HCT116 (cell line): ENCODE measurements at regions not wholly inside any gene's neighbourhood (a gene's known extent, or its start where the extent isn't known, plus 50 kb on each side); places are given as distances from the start of the nearest gene placed in this dataset.
"Not testable (repeated sequence)": the region's sequence is repeated elsewhere in the genome, so short reads cannot be mapped to it uniquely, and the experiment has no call there.

Experiments used
- ATAC-seq: fragments of 200-7000 bp; cut with Tn5 transposase; 2 replicates; pipeline ENCODE4 v1.9.1; 2020; ENCODE audit warnings: mild to moderate bottlenecking, moderate library complexity
- BruUV-seq: library from RNA; stranded (reverse); fragments of 400-500 nt; replicated peaks from 2 replicates; lab custom pipeline; 2021; lab: Mats Ljungman, UMichigan
- CTCF ChIA-PET: fragments of 300-600 bp; sonication (Branson Sonifier 250); formaldehyde crosslinking; loops from one replicate; lab custom pipeline; 2021; ENCODE audit warnings: antibody characterized with exemption; lab: Charles Lee
- POLR2A ChIA-PET: fragments of 300-600, 350-600 bp; sonication (Branson Sonifier 250); formaldehyde crosslinking; loops from one replicate; lab custom pipeline; 2021; ENCODE audit warnings: antibody characterized with exemption; lab: Charles Lee
- RAD21 ChIA-PET, 2 experiments: fragments of 300-600 bp; sonication (Branson Sonifier 250); formaldehyde crosslinking; loops; one replicate each; lab custom pipeline; 2023; ENCODE audit warnings: low total read pairs in 2 of 2; ENCODE audit not compliant: uncharacterized antibody in 2 of 2, unreplicated experiment in 2 of 2, low non-redundant PET in 1 of 2; lab: Charles Lee
- DNase-seq: peaks from one replicate; pipeline ENCODE4 v3.0.0-alpha.2; 2010; ENCODE audit warnings: low read depth, low spot score
- H2AFZ ChIP-seq: fragments of 200-600 bp; shearing (Covaris generic), sonication (generic); 2 replicates; pipeline ENCODE4 v1.6.1; 2017; ENCODE audit warnings: low read depth, mixed run types, mixed read lengths, antibody characterized with exemption, low read length; ENCODE audit not compliant: poor library complexity, severe bottlenecking
- H3K27ac ChIP-seq: 2 replicates; pipeline ENCODE4 v1.5.1; 2012; ENCODE audit warnings: low read depth, low read length
- H3K27me3 ChIP-seq: fragments of 200-600 bp; sonication (generic); 2 replicates; pipeline ENCODE4 v1.6.1; 2016; ENCODE audit warnings: mixed run types, low read length, mixed read lengths; ENCODE audit not compliant: insufficient read depth
- H3K36me3 ChIP-seq, 2 experiments: fragments of 200-500 bp in 1 of 2; fragments of 200-600 bp in 1 of 2; sonication (Bioruptor generic) in 1 of 2; sonication (generic) in 1 of 2; 2 replicates each; pipeline versions ENCODE4 v1.5.1 to v1.6.1; 2014 to 2016; ENCODE audit warnings: low read length in 2 of 2, inconsistent platforms in 1 of 2, mixed read lengths in 1 of 2, mixed run types in 1 of 2; ENCODE audit not compliant: insufficient read depth in 2 of 2, control insufficient read depth in 1 of 2
- H3K4me1 ChIP-seq, 2 experiments: fragments of 200-600 bp in 1 of 2; sonication (generic) in 1 of 2; 2 replicates each; pipeline versions ENCODE4 v1.5.1 to v1.6.1; 2012 to 2017; ENCODE audit warnings: low read length in 2 of 2, inconsistent platforms in 1 of 2, mild to moderate bottlenecking in 1 of 2, mixed read lengths in 1 of 2, mixed run types in 1 of 2, moderate library complexity in 1 of 2; ENCODE audit not compliant: insufficient read depth in 2 of 2, control insufficient read depth in 1 of 2
- H3K4me2 ChIP-seq: fragments of 200-600 bp; sonication (generic); 2 replicates; pipeline ENCODE4 v1.6.1; 2017; ENCODE audit warnings: mixed run types, low read length, mixed read lengths
- H3K4me3 ChIP-seq, 2 experiments: fragments of 200-600 bp in 1 of 2; sonication (generic) in 1 of 2; replicated peaks in 1 of 2; 2 replicates each; pipeline ENCODE4 v1.5.1; 2011 to 2016; ENCODE audit warnings: low read length in 2 of 2, control low read depth in 1 of 2, low read depth in 1 of 2, mild to moderate bottlenecking in 1 of 2, mixed read lengths in 1 of 2, mixed run types in 1 of 2
- H3K79me2 ChIP-seq: fragments of 200-600 bp; sonication (generic); 2 replicates; pipeline ENCODE4 v1.6.1; 2017; ENCODE audit warnings: mild to moderate bottlenecking, mixed run types, low read length, moderate library complexity, mixed read lengths; ENCODE audit not compliant: insufficient read depth
- H3K9ac ChIP-seq: fragments of 200-600 bp; sonication (generic); 2 replicates; pipeline ENCODE4 v1.6.1; 2016; ENCODE audit warnings: low read length, mixed read lengths
- H3K9me2 ChIP-seq: fragments of 200-600 bp; sonication (generic), shearing (Covaris generic); 2 replicates; pipeline ENCODE4 v1.6.1; 2017; ENCODE audit warnings: mixed run types, mild to moderate bottlenecking, moderate library complexity; ENCODE audit not compliant: insufficient read depth
- H3K9me3 ChIP-seq, 2 experiments: fragments of 200-500 bp in 1 of 2; fragments of 200-600 bp in 1 of 2; sonication (Bioruptor generic) in 1 of 2; sonication (generic) in 1 of 2; 2 replicates each; pipeline ENCODE4 v1.6.1; 2014 to 2017; ENCODE audit warnings: low read length in 2 of 2, mixed read lengths in 2 of 2, inconsistent platforms in 1 of 2, low read depth in 1 of 2, mild to moderate bottlenecking in 1 of 2, mixed run types in 1 of 2, moderate library complexity in 1 of 2; ENCODE audit not compliant: control insufficient read depth in 1 of 2, insufficient read depth in 1 of 2
- H4K20me1 ChIP-seq: fragments of 200-600 bp; sonication (generic), shearing (Covaris generic); 2 replicates; pipeline ENCODE4 v1.6.1; 2017; ENCODE audit warnings: mixed run types, mild to moderate bottlenecking, moderate library complexity; ENCODE audit not compliant: insufficient read depth
- YY1 ChIP-seq: IDR thresholded peaks from 2 replicates; pipeline ENCODE4 v1.6.1; 2011; ENCODE audit warnings: low read length, low read depth, moderate library complexity, mild to moderate bottlenecking; ENCODE audit not compliant: insufficient replicate concordance; ENCODE audit errors: extremely low read depth
- ZNF274 ChIP-seq: fragments of 200-500 bp; sonication (Bioruptor generic); IDR thresholded peaks from 2 replicates; pipeline ENCODE4 v1.6.1; 2014; ENCODE audit warnings: mild to moderate bottlenecking, low read depth, low read length, inconsistent platforms
- intact Hi-C: fragments of 100-400 bp; cut with micrococcal nuclease; formaldehyde crosslinking; loops from 2 replicates; pipeline ENCODE4 v1.10.0; 2022

- Histone ChIP-seq H3K4me2 (no peak overlapping the region), H3K9ac (no peak overlapping the region), H3K36me3 (no peaks in the 10 kb centered on the region), H3K9me2 (no peaks in the 10 kb centered on the region), H3K27me3 (no peaks in the 10 kb centered on the region), H3K4me3 (no peak overlapping the region), H3K4me1 (no peaks in the 10 kb centered on the region), H3K79me2 (no peaks in the 10 kb centered on the region), H3K9me3 (peaks cover 4 to 7% of the 10 kb centered on the region in 2 experiments; a peak in 1 of 4 replicates), H4K20me1 (no peaks in the 10 kb centered on the region), H2AFZ (no peak overlapping the region), H3K27ac (no peak overlapping the region)
- intact Hi-C loops = no loop called here
- no peak for TF ChIP-seq ZNF274
- no peak for TF ChIP-seq YY1
- DNase-seq = no peak
- ChIA-PET RAD21 (no interaction called here), CTCF (no interaction called here), POLR2A (no interaction called here)
- ATAC-seq = no peak
- no TSS peak for BruUV-seq
Measured at GRCh38 chr16:64667334-64667877, 454.5 kb downstream of the CDH11 start.

- H4K20me1 ChIP-seq, ATAC-seq, H3K4me1 ChIP-seq, H3K27me3 ChIP-seq, H3K79me2 ChIP-seq, H3K9me2 ChIP-seq, H3K27ac ChIP-seq, H3K36me3 ChIP-seq, H2AFZ ChIP-seq, RAD21 ChIA-PET, H3K9ac ChIP-seq, intact Hi-C loops, H3K4me2 ChIP-seq, DNase-seq, H3K4me3 ChIP-seq, BruUV-seq, CTCF ChIA-PET, POLR2A ChIA-PET: not testable (repeated sequence)
- H3K9me3 ChIP-seq = peaks cover 7 to 18% of the 10 kb centered on the region in 2 experiments; a peak in 2 of 4 replicates
Measured at GRCh38 chr16:64662312-64662711, 459.6 kb downstream of the CDH11 start.
